Stomach (tissue), 8 donors: ENCODE measurements at regions not wholly inside any gene's neighbourhood (a gene's known extent, or its start where the extent isn't known, plus 50 kb on each side); places are given as distances from the start of the nearest gene placed in this dataset.
A peak's percentile ranks its signal among the peaks of the same experiment; 100 is the strongest.
"Not testable (repeated sequence)": the region's sequence is repeated elsewhere in the genome, so short reads cannot be mapped to it uniquely, and the experiment has no call there.

ENCODE experiments used
- DNase-seq, 2 donors: peaks; one replicate each; pipeline versions ENCODE4 v3.0.0 to v3.0.0-alpha.2; 2013 to 2019
- H3K27ac ChIP-seq, 5 donors: fragments of 200-600 bp in 4 of 5; sonication (generic) in 4 of 5; one replicate each; pipeline ENCODE4 v1.5.1; 2013 to 2019; ENCODE audit warnings: mild to moderate bottlenecking in 1 of 5, moderate library complexity in 1 of 5
- H3K27me3 ChIP-seq, 3 donors: fragments of 200-600 bp; sonication (generic); one replicate each; pipeline ENCODE4 v1.5.1; 2017 to 2019; ENCODE audit warnings: mixed run types in 1 of 3
- H3K36me3 ChIP-seq, 4 donors: fragments of 200-600 bp; sonication (generic); 1 replicate in 3 of 4; 2 replicates in 1 of 4; pipeline ENCODE4 v1.5.1; 2016 to 2019
- H3K4me1 ChIP-seq, 4 donors: fragments of 200-600 bp; sonication (generic); one replicate each; pipeline ENCODE4 v1.5.1; 2016 to 2019
- H3K4me3 ChIP-seq, 4 donors: fragments of 200-600 bp; sonication (generic) in 3 of 4; one replicate each; pipeline ENCODE4 v1.5.1; 2016 to 2019; ENCODE audit warnings: mild to moderate bottlenecking in 1 of 4
- H3K9me3 ChIP-seq, 4 donors: fragments of 200-600 bp; sonication (generic); one replicate each; pipeline ENCODE4 v1.5.1; 2016 to 2019
- EP300 ChIP-seq: sonication (generic); formaldehyde crosslinking; IDR thresholded peaks from one replicate; pipeline ENCODE4 v1.6.1; 2017; ENCODE audit warnings: antibody characterized with exemption
- POLR2A ChIP-seq, 4 donors: fragments of 450-650 bp; IDR thresholded peaks; one replicate each; pipeline ENCODE4 v1.6.1; 2016; ENCODE audit warnings: antibody characterized with exemption in 4 of 4, control low read depth in 2 of 4, mild to moderate bottlenecking in 1 of 4, moderate library complexity in 1 of 4
- POLR2AphosphoS5 ChIP-seq, 3 donors: sonication (generic); formaldehyde crosslinking; IDR thresholded peaks; one replicate each; pipeline ENCODE4 v1.6.1; 2016; ENCODE audit warnings: antibody characterized with exemption in 3 of 3
- WGBS, 5 donors: extraction: QIAGEN DNeasy Blood & Tissue Kit in 3 of 5; methylation state at CpG; one replicate each; pipeline versions ENCODE4 v1.1.5 to v1.1.7; 2013 to 2018; 5-methylcytosine and 5-hydroxymethylcytosine counted together
- intact Hi-C: fragments of 100-400 bp; cut with DNase I; formaldehyde crosslinking; loops from one replicate; pipeline ENCODE4 v1.15.1; 2023; ENCODE audit warnings: low total_unique reads
- TF ChIP-seq, protein P1 (sequence below), 7 experiments: fragments of 450-650 bp in 4 of 7; fragments of 200-600 bp in 3 of 7; sonication (generic) in 3 of 7; IDR thresholded peaks; one replicate each; pipeline ENCODE4 v1.5.1; 2016 to 2019; ENCODE audit warnings: antibody characterized with exemption in 7 of 7, control low read depth in 2 of 7, mild to moderate bottlenecking in 1 of 7
- donor health status: healthy with polysubstance abuse.
- donor health status: Bipolar disorder and iron deficiency.
- donor health status: healthy.

DNA sequence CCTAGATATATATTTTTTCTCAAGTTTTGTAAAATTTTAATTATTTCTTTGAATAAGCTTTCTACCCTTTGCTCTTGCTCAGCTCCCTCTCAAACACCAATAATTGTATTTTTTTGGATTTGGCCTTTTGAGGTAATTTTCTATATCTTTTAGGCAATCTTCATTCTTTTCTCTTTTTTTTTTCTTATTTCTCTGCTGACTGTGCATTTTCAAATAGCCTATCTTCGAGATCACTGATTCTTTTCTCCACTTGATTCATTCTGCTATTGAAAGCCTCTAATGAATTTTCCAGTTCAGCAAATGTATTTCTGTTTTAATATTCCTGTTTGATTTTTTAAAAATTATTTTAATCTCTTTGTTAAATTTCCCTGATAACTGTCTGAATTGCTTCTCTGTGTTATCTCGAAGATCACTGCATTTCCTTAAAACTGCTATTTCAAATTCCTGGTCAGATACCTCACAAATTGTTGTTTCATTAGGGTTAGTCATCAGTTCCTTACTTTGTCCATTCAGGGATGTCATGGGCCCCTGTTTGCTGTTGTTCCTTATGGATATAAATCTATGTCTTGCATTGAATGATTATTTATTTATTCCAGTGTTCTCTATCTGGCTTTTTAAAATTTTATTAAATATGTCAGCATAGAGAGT lies 100.1 kb upstream of the UNC5B start:
- no peak for DNase-seq
- peaks cover 8 to 29% (median 24%) of the 10 kb centered on the region in 4 donors for H3K9me3 ChIP-seq
- H3K27ac ChIP-seq: no peak overlapping the region
- H3K36me3 ChIP-seq: no peaks in the 10 kb centered on the region
- intact Hi-C loops: no loop called here
- WGBS, 5 donors: 66 to 77% (median 67%) methylated on average over 2 of the region's 2 CpGs
- peaks cover 0 to 16% (median 0%) of the 10 kb centered on the region in 3 donors for H3K27me3 ChIP-seq
- H3K4me3 ChIP-seq: no peak overlapping the region
- TF ChIP-seq EP300: no peak
- no peaks in the 10 kb centered on the region for H3K4me1 ChIP-seq

DNA sequence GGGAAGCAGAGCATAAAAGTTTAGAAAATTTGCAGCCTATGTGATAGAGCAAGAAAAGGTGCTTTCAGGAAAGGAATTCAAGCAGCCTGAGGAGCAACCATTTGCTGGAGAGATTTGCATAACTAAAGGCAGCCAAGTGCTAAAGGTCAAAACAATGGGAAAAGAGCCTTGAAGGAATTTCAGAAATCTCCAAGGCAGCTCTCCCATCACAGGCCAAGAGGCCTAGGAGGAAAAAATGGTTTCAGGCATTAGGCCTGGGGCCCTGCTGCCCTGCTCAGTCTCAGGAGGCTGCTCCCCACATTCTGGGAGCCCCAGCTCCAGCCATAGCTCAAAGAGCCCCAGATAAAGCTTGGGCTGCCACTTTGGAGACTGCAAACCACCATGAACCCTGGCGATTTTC lies 95.9 kb upstream of the UNC5B start:
- intact Hi-C loops: no loop called here
- Histone ChIP-seq H3K27me3 (peaks cover 0 to 16% (median 0%) of the 10 kb centered on the region in 3 donors), H3K27ac (no peak overlapping the region), H3K9me3 (peaks cover 8 to 68% (median 54%) of the 10 kb centered on the region in 4 donors), H3K4me3 (no peak overlapping the region), H3K36me3 (no peaks in the 10 kb centered on the region), H3K4me1 (no peaks in the 10 kb centered on the region)
- DNase-seq: no peak
- WGBS, 5 donors: 65 to 100% (median 74%) methylated on average over 1 of the region's 1 CpG
- TF ChIP-seq POLR2AphosphoS5 (IDR thresholded peaks at IDR 0.05) (no peak), POLR2A (IDR thresholded peaks at IDR 0.05) (no peak), EP300 (no peak)
- TF ChIP-seq, protein P1, sequence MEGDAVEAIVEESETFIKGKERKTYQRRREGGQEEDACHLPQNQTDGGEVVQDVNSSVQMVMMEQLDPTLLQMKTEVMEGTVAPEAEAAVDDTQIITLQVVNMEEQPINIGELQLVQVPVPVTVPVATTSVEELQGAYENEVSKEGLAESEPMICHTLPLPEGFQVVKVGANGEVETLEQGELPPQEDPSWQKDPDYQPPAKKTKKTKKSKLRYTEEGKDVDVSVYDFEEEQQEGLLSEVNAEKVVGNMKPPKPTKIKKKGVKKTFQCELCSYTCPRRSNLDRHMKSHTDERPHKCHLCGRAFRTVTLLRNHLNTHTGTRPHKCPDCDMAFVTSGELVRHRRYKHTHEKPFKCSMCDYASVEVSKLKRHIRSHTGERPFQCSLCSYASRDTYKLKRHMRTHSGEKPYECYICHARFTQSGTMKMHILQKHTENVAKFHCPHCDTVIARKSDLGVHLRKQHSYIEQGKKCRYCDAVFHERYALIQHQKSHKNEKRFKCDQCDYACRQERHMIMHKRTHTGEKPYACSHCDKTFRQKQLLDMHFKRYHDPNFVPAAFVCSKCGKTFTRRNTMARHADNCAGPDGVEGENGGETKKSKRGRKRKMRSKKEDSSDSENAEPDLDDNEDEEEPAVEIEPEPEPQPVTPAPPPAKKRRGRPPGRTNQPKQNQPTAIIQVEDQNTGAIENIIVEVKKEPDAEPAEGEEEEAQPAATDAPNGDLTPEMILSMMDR (IDR thresholded peaks at IDR 0.05): no peak

DNA sequence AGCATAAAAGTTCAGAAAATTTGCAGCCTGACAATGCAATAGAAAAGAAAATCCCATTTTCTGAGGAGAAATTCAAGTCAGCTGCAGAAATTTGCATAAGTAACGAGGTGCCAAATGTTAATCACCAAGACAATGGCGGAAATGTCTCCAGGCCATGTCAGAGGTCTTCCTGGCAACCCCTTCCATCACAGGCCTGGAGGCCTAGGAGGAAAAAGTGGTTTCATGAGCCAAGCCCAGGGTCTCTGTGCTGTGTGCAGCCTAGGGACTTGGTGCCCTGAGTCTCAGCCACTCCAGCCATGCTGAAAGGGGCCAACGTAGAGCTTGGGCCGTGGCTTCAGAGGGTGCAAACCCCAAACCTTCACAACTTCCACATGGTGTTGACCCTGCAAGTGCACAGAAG lies 94.8 kb upstream of the UNC5B start:
- H3K4me3 ChIP-seq, H3K4me1 ChIP-seq, H3K27me3 ChIP-seq, H3K27ac ChIP-seq, H3K36me3 ChIP-seq, intact Hi-C loops, DNase-seq: not testable (repeated sequence)
- H3K9me3 ChIP-seq: peaks cover 8 to 60% (median 53%) of the 10 kb centered on the region in 4 donors
- 58 to 77% (median 66%) methylated on average over 4 of the region's 4 CpGs for WGBS, 5 donors

DNA sequence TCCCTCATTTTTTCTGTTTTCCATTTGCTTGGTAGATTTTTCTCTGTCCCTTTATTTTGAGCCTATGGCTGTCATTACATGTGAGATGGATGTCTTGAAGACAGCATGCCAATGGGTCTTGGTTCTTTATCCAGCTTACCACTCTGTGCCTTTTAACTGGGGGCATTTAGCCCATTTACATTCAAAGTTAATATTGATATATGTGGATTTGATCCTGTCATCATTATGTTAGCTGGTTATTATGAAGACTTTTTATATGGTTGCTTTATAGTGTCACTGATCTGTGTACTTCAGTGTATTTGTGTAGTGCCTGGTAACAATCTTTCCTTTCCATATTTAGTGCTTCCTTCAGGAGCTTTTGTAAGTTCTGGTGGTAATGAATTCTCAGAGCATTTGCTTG lies 89.3 kb upstream of the UNC5B start:
- Histone ChIP-seq H3K4me1 (no peaks in the 10 kb centered on the region), H3K9me3 (peaks cover 0 to 31% (median 23%) of the 10 kb centered on the region in 4 donors), H3K27ac (no peak overlapping the region), H3K27me3 (peaks cover 0 to 25% (median 4%) of the 10 kb centered on the region in 3 donors), H3K4me3 (no peak overlapping the region), H3K36me3 (no peaks in the 10 kb centered on the region)
- DNase-seq: no peak
- intact Hi-C loops: no loop called here
- TF ChIP-seq, protein P1 (IDR thresholded peaks at IDR 0.05): no peak
- TF ChIP-seq POLR2A (IDR thresholded peaks at IDR 0.05) (no peak), POLR2AphosphoS5 (IDR thresholded peaks at IDR 0.05) (no peak)

DNA sequence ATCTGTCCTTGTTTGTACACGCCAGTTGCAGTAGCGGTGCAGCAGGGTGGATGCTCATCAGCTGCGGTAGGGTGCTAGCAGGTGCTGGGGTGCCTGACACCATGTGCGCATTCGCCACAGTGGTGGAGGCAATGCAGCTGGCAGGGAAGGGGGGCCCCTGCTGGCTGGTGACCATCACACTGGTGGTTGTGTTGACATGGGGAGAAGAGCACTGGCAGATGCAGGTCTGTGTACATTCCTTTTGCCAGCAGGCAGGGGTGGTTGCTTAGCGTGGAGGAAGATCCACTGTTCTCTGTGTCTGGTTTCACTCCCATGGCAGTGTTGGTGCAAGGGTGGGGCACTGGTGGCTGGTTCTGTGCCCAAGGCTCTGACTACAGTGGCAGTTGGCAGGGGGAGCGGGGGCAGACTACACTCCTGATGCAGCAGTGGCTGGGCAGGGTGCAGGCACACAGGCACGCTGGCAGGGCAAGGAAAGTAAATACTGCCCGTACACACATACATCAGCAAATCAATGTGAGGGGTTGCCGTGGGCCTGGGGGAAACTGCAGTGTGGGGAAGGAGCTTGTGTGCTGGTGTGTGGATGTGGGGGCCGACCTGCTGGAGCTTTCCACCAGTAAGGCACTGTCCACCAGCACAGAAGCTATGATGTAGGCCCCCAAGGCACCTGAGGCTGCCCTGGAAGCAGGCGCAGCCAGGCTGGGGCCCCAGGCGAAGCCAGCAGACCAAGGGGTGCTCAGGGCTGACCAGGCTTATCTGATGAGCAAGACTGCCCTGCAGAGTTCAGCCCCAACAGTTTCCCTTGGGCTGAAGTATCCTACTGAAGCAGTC lies 87.2 kb upstream of the UNC5B start:
- no peak for TF ChIP-seq EP300
- TF ChIP-seq POLR2A (IDR thresholded peaks at IDR 0.05): no peak
- TF ChIP-seq POLR2AphosphoS5 (IDR thresholded peaks at IDR 0.05): no peak
- TF ChIP-seq, protein P1 (IDR thresholded peaks at IDR 0.05): no peak
- intact Hi-C loops: no loop called here
- DNase-seq: peak in 1 of 2 donors; percentile 20
- H3K4me3 ChIP-seq: no peak overlapping the region
- peaks cover 0 to 10% (median 5%) of the 10 kb centered on the region in 4 donors for H3K9me3 ChIP-seq
- no peaks in the 10 kb centered on the region for H3K36me3 ChIP-seq
- no peak overlapping the region for H3K27ac ChIP-seq
- WGBS, 5 donors: 65 to 88% (median 77%) methylated on average over 8 to 13 of the region's 13 CpGs
- H3K27me3 ChIP-seq: peaks cover 0 to 25% (median 4%) of the 10 kb centered on the region in 3 donors
- no peaks in the 10 kb centered on the region for H3K4me1 ChIP-seq
